ENCODE measurements at regions not wholly inside any gene's neighbourhood (a gene's known extent, or its start where the extent isn't known, plus 50 kb on each side); places are given as distances from the start of the nearest gene placed in this dataset.

DNA sequence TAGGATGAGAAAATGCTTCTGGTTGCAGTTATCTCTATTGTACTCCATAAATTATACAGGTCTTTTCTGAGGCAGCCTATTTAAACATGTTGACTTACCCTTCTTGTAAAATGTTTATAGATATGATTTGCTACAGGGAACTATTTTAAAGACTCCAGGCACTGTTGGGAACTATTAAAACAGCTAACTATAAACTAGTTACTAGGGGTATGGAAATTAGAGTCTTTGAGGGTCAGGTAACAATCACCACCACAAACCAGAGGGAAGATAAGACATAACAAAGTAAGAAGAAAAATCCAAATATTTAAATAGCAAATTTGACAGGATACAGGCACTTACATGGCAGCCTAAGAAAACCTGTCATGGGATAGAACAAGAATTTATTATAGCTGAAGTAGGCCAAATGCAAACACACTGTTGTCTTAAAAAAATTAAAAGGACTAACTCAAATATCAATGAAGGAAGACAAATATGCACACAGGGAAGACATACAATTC lies 251.0 kb upstream of the CWC22 start:
- TF ChIP-seq, protein P1, sequence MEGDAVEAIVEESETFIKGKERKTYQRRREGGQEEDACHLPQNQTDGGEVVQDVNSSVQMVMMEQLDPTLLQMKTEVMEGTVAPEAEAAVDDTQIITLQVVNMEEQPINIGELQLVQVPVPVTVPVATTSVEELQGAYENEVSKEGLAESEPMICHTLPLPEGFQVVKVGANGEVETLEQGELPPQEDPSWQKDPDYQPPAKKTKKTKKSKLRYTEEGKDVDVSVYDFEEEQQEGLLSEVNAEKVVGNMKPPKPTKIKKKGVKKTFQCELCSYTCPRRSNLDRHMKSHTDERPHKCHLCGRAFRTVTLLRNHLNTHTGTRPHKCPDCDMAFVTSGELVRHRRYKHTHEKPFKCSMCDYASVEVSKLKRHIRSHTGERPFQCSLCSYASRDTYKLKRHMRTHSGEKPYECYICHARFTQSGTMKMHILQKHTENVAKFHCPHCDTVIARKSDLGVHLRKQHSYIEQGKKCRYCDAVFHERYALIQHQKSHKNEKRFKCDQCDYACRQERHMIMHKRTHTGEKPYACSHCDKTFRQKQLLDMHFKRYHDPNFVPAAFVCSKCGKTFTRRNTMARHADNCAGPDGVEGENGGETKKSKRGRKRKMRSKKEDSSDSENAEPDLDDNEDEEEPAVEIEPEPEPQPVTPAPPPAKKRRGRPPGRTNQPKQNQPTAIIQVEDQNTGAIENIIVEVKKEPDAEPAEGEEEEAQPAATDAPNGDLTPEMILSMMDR (conservative IDR thresholded peaks at IDR 0.05; ENCODE audit: low read length): no peak
- H3K4me3 ChIP-seq (ENCODE audit: low read length): no peak overlapping the region
- DNase-seq (ENCODE audit: low read depth): no peak

DNA sequence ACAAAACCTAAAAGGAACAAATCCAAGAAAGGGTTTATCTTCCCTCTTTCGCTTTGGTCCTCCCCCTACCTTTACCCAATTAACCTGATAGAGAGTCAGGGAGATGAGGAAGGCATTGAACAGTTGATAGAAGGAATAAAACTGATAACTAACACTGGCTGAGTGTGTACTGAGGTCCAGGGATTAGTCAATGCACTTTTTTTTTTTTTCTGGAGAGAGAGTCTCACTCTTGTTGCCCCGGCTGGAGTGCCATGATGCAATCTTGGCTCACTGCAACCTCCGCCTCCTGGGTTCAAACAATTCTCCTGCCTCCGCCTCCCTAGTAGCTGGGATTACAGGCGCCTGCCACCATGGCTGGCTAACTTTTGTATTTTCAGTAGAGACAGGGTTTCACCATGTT lies 250.2 kb upstream of the CWC22 start:
- no peak overlapping the region for H3K4me3 ChIP-seq (ENCODE audit: low read length)
- TF ChIP-seq, protein P1 (conservative IDR thresholded peaks at IDR 0.05; ENCODE audit: low read length): no peak
- DNase-seq (ENCODE audit: low read depth): no peak

DNA sequence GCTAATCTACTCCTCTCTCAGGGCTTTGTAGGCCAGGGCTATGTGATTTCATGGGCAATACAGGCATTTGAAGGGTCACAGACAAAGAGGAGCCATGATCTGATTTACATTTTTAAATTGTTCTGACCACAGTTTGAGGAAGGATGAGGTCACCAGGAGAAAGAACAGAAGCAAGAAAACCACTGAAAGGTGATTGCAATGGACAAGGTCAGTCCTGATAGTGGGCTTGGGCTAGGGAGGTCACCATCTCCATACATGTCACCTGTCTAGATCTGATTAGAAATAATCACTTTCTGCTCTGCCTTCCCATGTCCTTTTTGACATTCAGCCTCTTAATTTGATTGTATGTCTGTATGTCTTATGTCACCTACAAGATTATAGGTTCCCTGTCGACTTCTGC lies 248.9 kb upstream of the CWC22 start:
- TF ChIP-seq, protein P1 (conservative IDR thresholded peaks at IDR 0.05; ENCODE audit: low read length): no peak
- H3K4me3 ChIP-seq (ENCODE audit: low read length): no peak overlapping the region
- no peak for DNase-seq (ENCODE audit: low read depth)

DNA sequence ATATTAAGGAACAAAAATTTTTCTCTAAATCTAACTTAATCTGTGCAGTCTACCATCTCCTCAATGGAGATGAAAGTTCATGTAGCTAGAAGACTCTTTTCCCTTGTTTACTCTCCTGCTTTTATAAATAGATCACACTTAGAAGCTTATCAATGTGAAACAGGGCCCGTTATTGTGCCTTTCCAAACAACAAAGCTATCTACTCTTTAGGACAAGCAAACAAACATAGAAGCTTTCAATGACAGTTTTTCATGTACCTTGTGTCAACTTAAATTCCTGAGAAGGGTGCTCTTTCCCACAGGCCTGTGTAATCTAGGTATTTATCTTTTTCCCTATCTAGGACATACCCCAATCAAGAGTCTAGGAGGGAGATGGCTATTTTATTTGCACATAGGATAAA lies 247.8 kb upstream of the CWC22 start:
- DNase-seq (ENCODE audit: low read depth): no peak
- TF ChIP-seq, protein P1 (conservative IDR thresholded peaks at IDR 0.05; ENCODE audit: low read length): no peak
- no peak overlapping the region for H3K4me3 ChIP-seq (ENCODE audit: low read length)

DNA sequence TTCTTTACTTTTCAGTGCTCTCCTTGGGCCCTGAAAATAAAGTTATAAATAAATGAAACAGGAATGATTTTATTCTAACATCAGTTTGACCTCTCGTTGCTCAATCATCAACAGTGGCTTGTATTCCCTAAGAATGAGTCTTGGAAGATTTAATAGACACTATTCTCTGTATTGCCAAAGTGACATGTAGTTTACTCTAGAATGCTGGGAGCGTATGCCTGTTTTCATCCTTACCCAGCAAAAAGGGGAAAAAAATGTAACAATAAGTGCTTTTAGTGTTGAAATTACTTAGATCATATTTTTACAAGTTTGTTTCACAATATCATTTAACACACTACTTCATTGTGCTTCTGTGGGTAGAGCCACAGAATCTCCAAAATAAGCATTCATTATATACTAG lies 240.6 kb upstream of the CWC22 start:
- DNase-seq (ENCODE audit: low read depth): peak; percentile 27
- TF ChIP-seq, protein P1 (conservative IDR thresholded peaks at IDR 0.05; ENCODE audit: low read length): no peak

DNA sequence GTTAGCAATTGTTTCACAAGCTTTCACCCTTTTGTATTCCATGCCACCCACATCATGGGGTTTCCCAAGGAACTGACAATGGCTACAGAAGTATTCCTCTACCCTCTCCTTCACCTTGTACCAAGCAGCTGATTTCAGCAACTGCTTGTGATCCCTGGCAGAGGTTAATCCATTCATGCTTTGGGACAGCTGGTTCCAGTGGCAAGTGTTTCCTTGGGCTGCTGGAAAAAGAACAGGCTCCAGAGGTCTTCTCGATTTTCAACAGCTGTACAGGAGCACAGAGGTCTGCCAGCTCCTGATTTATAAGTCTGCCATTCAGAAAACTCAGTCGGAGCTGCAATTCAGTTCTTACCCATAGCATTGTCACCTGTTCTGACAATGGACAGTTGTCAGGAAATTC lies 239.2 kb upstream of the CWC22 start:
- TF ChIP-seq, protein P1 (conservative IDR thresholded peaks at IDR 0.05; ENCODE audit: low read length): no peak
- no peak for DNase-seq (ENCODE audit: low read depth)
- H3K4me3 ChIP-seq (ENCODE audit: low read length): no peak overlapping the region

More for the DNA sequence above, 240.6 kb upstream of the CWC22 start:
- no peak overlapping the region for H3K4me3 ChIP-seq (ENCODE audit: low read length)

DNA sequence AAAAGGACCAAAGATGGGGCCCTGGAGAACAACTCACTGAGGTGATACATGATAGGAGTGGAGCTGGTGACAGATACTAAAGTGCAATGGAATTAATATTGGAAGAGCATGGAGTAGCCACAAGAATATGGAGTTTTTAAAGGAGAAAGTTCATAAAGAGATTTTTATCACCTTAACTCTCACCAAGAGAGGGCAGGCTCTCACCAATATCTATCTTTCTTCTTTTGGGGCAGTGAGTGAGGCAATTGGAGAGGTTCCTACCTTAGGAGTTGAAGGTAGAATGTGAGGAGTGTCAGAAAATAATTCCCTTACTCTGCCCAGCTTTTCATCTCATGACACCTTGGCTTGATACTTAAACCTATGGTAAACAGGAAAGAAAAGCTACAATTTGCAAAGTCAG lies 233.7 kb upstream of the CWC22 start:
- no peak overlapping the region for H3K4me3 ChIP-seq (ENCODE audit: low read length)
- TF ChIP-seq, protein P1 (conservative IDR thresholded peaks at IDR 0.05; ENCODE audit: low read length): peak; percentile 47
- peak; percentile 14 for DNase-seq (ENCODE audit: low read depth)
